GM21723 (cell line): ENCODE measurements at regions not wholly inside any gene's neighbourhood (a gene's known extent, or its start where the extent isn't known, plus 50 kb on each side); places are given as distances from the start of the nearest gene placed in this dataset.

Experiments
- ATAC-seq: cut with Tn5 transposase; IDR thresholded peaks from one replicate; pipeline ENCODE4 v1.9.1; 2021; ENCODE audit warnings: mild to moderate bottlenecking, moderate library complexity; ENCODE audit not compliant: unreplicated experiment

DNA sequence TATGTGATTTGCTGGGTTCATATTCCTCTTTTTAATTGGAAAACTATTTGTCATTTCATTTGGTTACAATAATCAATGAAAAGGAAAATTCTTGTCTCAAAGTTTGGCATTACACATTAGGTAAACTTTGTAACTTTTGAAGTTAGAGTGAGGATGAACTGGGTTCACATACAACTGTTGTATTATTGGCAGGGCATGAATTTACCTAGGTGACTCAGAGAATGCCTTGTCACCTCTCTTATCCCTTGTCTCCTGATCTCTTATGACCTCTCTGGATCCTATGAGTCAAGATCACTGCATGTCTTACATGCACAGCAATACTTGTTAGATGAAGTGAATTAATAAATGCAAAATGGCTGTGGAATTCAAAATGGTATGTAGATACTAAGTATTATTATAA, 563.4 kb upstream of the GCFC2 start:
- ATAC-seq, result no peak

DNA sequence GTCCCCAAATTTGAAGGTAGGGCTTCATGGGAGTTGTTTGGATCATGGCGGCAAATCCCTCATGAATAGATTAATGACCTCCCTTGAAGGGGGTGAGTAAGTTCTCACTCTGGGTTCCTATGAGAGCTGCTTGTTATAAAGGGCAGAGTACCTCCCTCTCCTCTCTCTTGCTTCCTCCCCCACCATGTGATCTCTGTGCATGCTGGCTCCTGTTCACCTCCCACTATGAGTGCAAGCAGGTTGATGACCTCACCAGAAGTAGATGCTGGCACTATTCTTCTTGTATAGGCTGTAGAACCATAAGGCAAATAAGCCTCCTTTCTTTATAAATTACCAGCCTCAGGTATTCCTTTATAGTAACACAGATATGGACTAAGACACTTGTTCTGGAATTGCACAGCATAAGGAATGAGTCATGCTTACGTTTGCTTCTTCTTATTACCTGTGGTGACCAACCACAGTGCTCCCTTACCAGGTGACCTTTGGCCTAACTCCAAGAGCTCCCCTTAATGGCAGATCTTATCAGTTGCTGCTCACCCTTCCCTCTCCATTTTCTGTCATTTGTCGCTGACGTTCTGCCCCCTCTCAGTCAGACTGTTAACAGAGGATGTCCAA, 559.5 kb upstream of the GCFC2 start:
- no peak for ATAC-seq

GRCh38 chr2:76268902-76269620, 558.3 kb upstream of the GCFC2 start:
- ATAC-seq, result no peak

- ATAC-seq, result no peak
Observed at GRCh38 chr2:76268484-76268883, 557.8 kb upstream of the GCFC2 start.

DNA sequence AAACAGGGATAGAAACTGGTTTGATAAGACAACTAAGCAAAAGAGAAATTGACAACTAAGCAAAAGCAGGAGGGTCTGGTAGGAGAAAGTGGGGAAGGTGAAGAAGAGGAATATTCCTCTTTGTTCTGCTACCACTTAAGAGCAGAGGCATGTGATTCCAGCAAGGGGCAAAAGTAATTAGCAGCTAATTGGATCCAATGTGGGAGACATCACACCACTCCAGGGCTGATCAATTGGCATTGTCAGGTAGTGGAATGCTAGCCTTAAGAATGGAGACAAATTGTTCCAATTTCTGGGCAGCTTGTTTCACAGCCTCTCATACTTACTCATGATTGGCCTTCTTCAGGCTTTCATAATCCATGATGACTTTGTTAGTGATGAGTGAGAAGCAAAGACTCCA, 547.1 kb upstream of the GCFC2 start:
- no peak for ATAC-seq

DNA sequence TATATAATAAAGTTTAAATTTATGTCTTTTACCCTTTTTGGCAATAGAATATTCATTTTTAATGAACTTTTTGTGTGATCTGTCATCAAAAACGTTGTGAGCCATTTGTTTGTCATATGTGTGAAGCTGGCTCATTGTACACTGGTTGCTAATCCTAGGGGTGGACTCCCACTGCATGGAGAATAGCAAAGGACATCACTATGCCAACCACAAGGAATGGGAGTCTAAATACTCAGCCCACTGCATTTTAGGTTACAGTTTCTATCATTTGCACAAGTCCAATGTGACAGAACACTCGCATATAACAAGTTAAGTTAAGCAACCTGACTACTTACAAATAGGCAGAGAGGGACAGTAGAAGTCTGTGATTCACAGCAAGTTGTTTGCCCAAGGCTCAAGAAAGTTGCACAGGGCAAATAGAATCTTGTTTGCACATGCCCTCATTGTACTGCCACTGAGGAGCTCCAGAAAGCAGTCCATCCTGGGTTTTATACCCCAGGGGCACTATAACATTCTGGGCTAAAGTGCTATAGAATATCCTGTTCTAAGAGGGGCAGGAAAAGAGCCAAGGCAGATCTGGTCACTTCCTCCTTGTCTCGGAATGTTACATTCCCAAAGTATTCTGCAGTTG, 545.9 kb upstream of the GCFC2 start:
- ATAC-seq, result no peak

GRCh38 chr2:76252704-76253103, 542.0 kb upstream of the GCFC2 start:
- ATAC-seq, result no peak

GRCh38 chr2:76251342-76251741, 540.6 kb upstream of the GCFC2 start:
- no peak for ATAC-seq

DNA sequence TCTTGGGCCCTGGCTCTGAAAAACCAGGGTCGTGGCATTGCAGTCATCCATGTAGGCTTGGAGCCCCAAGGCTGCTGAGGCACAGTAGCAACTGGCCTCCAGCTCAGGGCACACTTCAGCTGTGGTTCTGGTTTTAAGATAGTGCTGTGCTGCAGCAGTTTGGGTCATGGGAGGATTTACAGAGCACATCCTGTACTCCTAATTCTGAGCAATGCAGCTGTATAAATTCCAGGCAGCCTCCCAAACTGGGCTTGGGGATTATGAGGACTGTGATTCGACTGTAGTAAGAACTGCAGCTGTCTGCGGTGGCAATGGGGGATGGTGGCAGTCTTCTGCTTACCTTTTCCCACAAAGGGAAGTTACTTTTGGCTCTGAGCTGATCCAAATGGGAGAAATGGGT, 536.3 kb upstream of the GCFC2 start:
- no peak for ATAC-seq

DNA sequence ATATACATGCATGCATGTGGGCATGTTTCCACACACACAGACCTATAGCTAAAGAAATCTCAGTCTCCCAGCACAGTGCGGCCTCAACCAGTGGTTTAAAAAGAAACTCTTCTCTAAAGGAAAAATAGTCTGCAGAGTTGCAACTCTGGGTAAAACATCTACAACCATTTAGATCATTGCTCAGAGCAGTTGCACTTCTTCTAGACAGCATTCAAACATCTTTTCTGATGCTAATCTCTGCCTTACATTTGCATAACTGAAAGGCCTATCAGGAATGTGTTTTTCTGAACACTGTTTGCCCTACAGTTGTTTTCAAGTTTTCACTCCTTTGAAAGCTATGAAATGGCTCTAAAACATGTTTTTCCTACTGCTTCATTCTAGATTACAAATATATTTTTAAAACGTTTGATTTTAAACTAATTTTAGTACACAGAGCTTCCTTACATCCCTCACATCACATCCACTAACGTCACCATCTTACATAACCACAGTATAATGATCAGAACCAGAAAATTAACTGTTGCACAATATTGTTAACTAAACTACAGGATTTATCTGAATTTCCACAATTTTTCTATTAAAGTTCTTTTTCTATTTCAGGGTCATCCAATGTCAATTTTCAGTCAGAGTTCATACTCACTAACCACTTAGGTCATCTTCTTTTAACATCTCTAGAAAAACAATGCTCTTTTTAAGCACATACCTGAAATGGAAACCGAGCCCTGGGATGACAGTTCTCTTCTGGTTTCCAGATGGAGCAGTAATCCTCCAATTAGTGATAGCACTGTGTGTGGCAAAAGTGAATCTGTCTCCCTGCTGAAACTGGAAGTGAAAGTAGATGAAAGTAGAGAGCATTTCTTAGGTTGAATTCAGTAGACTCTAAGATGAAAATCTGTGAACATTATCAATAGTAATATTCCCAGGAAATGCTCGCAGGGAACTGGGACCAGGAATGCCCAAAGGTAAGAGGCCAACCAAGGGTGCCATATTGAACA, 501.6 kb upstream of the GCFC2 start:
- ATAC-seq, result no peak

DNA sequence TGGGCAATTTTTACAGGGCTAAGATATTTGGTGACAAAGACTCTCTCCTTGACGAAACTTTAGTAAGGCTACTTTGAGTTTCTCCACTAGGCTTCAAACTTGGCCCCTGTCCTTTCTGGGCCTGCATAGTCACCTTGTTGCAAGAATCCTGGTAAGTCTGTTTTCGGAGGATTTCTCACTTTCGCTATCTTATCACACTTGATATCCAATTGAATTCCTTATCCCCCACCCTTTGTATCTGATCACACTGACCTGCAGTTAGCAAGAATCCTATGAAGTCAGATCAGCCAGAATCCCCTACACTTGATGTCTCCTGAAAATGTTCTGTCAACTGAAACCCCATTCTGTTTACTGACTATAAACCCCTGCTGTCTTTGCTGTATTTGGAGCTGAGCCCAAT, 499.8 kb upstream of the GCFC2 start:
- no peak for ATAC-seq

GRCh38 chr2:76204048-76204447, 493.3 kb upstream of the GCFC2 start:
- ATAC-seq, result no peak

DNA sequence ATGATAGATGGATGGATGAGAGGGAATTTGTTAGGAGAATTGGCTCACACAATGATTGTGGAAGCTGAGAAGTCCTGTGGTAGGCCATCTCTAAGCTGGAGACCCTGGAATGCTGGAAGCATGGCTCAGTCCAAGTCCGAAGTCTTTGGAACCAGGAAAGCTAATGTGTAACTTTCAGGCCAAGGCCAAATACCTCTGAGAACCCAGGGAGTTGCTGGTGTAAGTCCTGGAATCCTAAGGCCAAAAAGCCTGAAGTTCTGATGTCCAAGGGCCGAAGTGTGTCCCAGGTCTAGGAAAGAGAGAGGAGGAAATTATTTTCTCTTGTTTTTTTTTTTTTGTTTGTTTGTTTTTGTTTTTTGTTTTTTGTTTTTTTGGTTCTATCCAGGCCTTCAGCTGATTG, 492.2 kb upstream of the GCFC2 start:
- no peak for ATAC-seq

- ATAC-seq, result peak; percentile 61
Observed at GRCh38 chr2:76197842-76198448, 487.2 kb upstream of the GCFC2 start.

GRCh38 chr2:76197428-76197827, 486.7 kb upstream of the GCFC2 start:
- ATAC-seq, result no peak

- ATAC-seq, result no peak
Observed at GRCh38 chr2:76194031-76194775, 483.5 kb upstream of the GCFC2 start.

- no peak for ATAC-seq
Observed at GRCh38 chr2:76193089-76193488, 482.4 kb upstream of the GCFC2 start.

DNA sequence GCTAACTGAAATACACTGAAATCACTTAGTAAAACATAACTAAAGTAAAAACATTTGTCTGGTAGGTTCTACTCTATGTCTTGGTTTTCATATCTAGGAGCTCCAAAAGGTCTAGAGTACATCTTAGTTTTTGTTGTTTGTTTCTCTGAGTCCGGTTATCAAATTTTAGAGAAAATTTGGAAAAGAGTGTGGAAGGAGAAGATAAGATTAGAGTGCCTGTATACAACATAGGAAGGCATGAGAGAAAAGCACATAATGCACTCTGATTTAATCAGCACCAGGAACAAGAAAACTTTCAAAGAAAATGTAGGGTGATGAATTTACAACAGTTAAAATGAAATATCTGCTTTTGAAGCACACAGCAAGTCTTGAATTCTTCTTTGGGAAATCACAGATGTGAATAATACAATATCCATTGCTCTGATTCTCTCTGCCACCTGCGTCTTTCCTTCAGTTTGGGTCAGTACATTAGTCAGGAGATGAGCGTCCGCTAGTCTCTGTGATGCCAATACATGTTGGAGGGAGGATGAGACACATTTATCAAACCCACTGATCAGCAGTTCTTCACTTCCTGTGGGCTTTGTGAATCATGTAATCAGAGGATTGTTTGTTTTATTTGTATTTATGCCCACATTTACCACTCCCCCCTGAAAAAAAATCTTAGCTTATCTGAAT, 477.8 kb upstream of the GCFC2 start:
- ATAC-seq, result no peak

DNA sequence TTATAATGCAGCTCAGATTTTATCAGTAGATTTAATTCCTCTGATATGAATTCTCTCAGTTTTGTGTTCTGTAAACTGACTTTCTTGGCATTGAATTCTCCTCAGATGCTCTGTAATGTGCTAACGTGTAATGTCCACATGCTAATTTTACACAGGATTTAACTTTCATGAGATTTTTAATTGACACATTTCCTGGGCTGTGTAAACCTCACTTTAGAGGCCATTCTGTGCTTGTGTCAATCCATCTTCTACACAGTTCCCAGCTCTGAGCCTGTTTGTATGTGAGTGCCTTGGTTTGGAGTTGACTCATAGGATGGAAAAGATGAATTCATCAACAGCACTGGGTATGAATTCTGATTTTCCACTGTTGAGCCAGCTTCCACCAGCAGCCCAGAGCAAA, 476.7 kb upstream of the GCFC2 start:
- ATAC-seq, result no peak

GRCh38 chr2:76180676-76181075, 470.0 kb upstream of the GCFC2 start:
- no peak for ATAC-seq
